GM23338 (cell line): ENCODE measurements at regions not wholly inside any gene's neighbourhood (a gene's known extent, or its start where the extent isn't known, plus 50 kb on each side); places are given as distances from the start of the nearest gene placed in this dataset.
A peak's percentile ranks its signal among the peaks of the same experiment; 100 is the strongest.

Experiments
- ATAC-seq: fragments of 200-7000 bp; cut with Tn5 transposase; 3 replicates; pipeline ENCODE4 v1.9.1; 2020
- DNase-seq: peaks from one replicate; pipeline ENCODE4 v3.0.0-alpha.2; 2015; ENCODE audit warnings: low spot score
- H2AFZ ChIP-seq: fragments of 200-600 bp; sonication (generic); 2 replicates; pipeline ENCODE4 v1.8.0; 2016; ENCODE audit warnings: antibody characterized with exemption, mild to moderate bottlenecking, moderate library complexity
- H3F3A ChIP-seq: fragments of 200-600 bp; sonication (generic); replicated peaks from 2 replicates; pipeline ENCODE4 v1.8.0; 2017; ENCODE audit warnings: antibody characterized with exemption, mixed run types, low read depth
- H3K27ac ChIP-seq: fragments of 200-600 bp; sonication (generic); 2 replicates; pipeline ENCODE4 v1.6.1; 2016; ENCODE audit warnings: low read depth
- H3K27me3 ChIP-seq: fragments of 200-600 bp; sonication (generic); 2 replicates; pipeline ENCODE4 v1.8.0; 2016; ENCODE audit warnings: mild to moderate bottlenecking, mixed run types, moderate library complexity; ENCODE audit not compliant: insufficient read depth
- H3K36me3 ChIP-seq: fragments of 200-600 bp; sonication (generic); 2 replicates; pipeline ENCODE4 v1.8.0; 2016; ENCODE audit warnings: mild to moderate bottlenecking; ENCODE audit not compliant: insufficient read depth
- H3K4me1 ChIP-seq: fragments of 200-600 bp; sonication (generic); 2 replicates; pipeline ENCODE4 v1.8.0; 2016; ENCODE audit warnings: mild to moderate bottlenecking, moderate library complexity; ENCODE audit not compliant: insufficient read depth
- H3K4me2 ChIP-seq: fragments of 200-600 bp; sonication (generic); 2 replicates; pipeline ENCODE4 v1.7.1; 2017; ENCODE audit warnings: mixed run types
- H3K4me3 ChIP-seq: fragments of 200-600 bp; sonication (generic); 2 replicates; pipeline ENCODE4 v1.6.1; 2016; ENCODE audit warnings: mixed run types
- H3K79me2 ChIP-seq: fragments of 200-600 bp; sonication (generic); replicated peaks from 2 replicates; pipeline ENCODE4 v1.8.0; 2017; ENCODE audit warnings: mild to moderate bottlenecking; ENCODE audit not compliant: insufficient read depth
- H3K9me2 ChIP-seq: fragments of 200-600 bp; sonication (generic); 2 replicates; pipeline ENCODE4 v1.8.0; 2017; ENCODE audit not compliant: insufficient read depth
- H4K20me1 ChIP-seq: fragments of 200-600 bp; sonication (generic); replicated peaks from 2 replicates; pipeline ENCODE4 v1.8.0; 2017; ENCODE audit warnings: mild to moderate bottlenecking; ENCODE audit not compliant: insufficient read depth
- H3K27ac Mint-ChIP-seq: 2 replicates; pipeline ENCODE4 v1.8.0; 2020; ENCODE audit warnings: inconsistent platforms, mild to moderate bottlenecking, moderate library complexity, mixed read lengths
- H3K27me3 Mint-ChIP-seq: 3 replicates; pipeline ENCODE4 v1.8.0; 2022; ENCODE audit warnings: low read depth, mild to moderate bottlenecking, moderate library complexity, mixed read lengths, inconsistent platforms; ENCODE audit not compliant: insufficient read depth, poor library complexity
- H3K36me3 Mint-ChIP-seq: 3 replicates; pipeline ENCODE4 v1.8.0; 2021; ENCODE audit warnings: low read depth, mild to moderate bottlenecking, inconsistent platforms, moderate library complexity, mixed read lengths
- H3K4me1 Mint-ChIP-seq: 3 replicates; pipeline ENCODE4 v1.8.0; 2020; ENCODE audit warnings: mild to moderate bottlenecking, inconsistent platforms, mixed read lengths
- H3K4me3 Mint-ChIP-seq: 3 replicates; pipeline ENCODE4 v1.8.0; 2021; ENCODE audit warnings: moderate library complexity, mild to moderate bottlenecking, inconsistent platforms, mixed read lengths
- H3K9me3 Mint-ChIP-seq: 3 replicates; pipeline ENCODE4 v1.8.0; 2020; ENCODE audit warnings: moderate library complexity, mild to moderate bottlenecking, inconsistent platforms, mixed read lengths
- CREB1 ChIP-seq: fragments of 250-450 bp; sonication (Bioruptor Pico); IDR thresholded peaks from 2 replicates; pipeline ENCODE4 v1.5.0; 2020; ENCODE audit warnings: low read depth, mild to moderate bottlenecking, moderate library complexity
- ETS1 ChIP-seq: IDR thresholded peaks from 2 replicates; pipeline ENCODE4 v1.6.1; 2016; ENCODE audit warnings: antibody characterized with exemption
- EZH2phosphoT487 ChIP-seq: fragments of 200-600 bp; sonication (generic); IDR thresholded peaks from one replicate; pipeline ENCODE4 v1.8.1; 2018; ENCODE audit warnings: antibody characterized with exemption; ENCODE audit not compliant: unreplicated experiment
- NANOG ChIP-seq: IDR thresholded peaks from 2 replicates; pipeline ENCODE4 v1.6.1; 2016; ENCODE audit warnings: antibody characterized with exemption, borderline replicate concordance
- POLR2AphosphoS5 ChIP-seq: IDR thresholded peaks from 2 replicates; pipeline ENCODE4 v1.6.1; 2016; ENCODE audit warnings: antibody characterized with exemption, low read depth
- STAT1 ChIP-seq: IDR thresholded peaks from one replicate; pipeline ENCODE4 v1.6.1; 2016; ENCODE audit warnings: antibody characterized with exemption; ENCODE audit not compliant: unreplicated experiment
- ZNF114 ChIP-seq: fragments of 250-450 bp; sonication (Bioruptor Pico); IDR thresholded peaks from 2 replicates; pipeline ENCODE4 v1.5.0; 2020; ENCODE audit warnings: mild to moderate bottlenecking, moderate library complexity
- ZNF462 ChIP-seq: fragments of 250-450 bp; sonication (Bioruptor Pico); IDR thresholded peaks from 2 replicates; pipeline ENCODE4 v1.5.0; 2020; ENCODE audit warnings: mild to moderate bottlenecking, moderate library complexity

GRCh38 chr14:48382961-48383360 is 707.6 kb upstream of the MDGA2 start:
- no peak overlapping the region for H3K4me2 ChIP-seq
- Mint-ChIP-seq H3K27me3 (no peaks in the 10 kb centered on the region), H3K27ac (no peak overlapping the region), H3K4me3 (no peak overlapping the region), H3K36me3 (no peaks in the 10 kb centered on the region), H3K9me3 (no peaks in the 10 kb centered on the region), H3K4me1 (no peaks in the 10 kb centered on the region)
- H3K27ac ChIP-seq, result no peak overlapping the region
- H2AFZ ChIP-seq, result peak overlapping the region; percentile 77; the same call in 1 of the 2 replicates
- peak; percentile 47; the same call in 2 of the 3 replicates for ATAC-seq
- no peak overlapping the region for H3K4me3 ChIP-seq
- no peaks in the 10 kb centered on the region for H4K20me1 ChIP-seq
- peak; percentile 21 for DNase-seq
- no peaks in the 10 kb centered on the region for H3K9me2 ChIP-seq
- H3K79me2 ChIP-seq, result no peaks in the 10 kb centered on the region
- no peaks in the 10 kb centered on the region for H3K36me3 ChIP-seq
- TF ChIP-seq ZNF114 (no peak), EZH2phosphoT487 (no peak), CREB1 (CRISPR knock-in tag) (no peak), NANOG (no peak), ZNF462 (CRISPR knock-in tag) (no peak), ETS1 (no peak)
- no peaks in the 10 kb centered on the region for H3K27me3 ChIP-seq
- no peaks in the 10 kb centered on the region for H3K4me1 ChIP-seq
- H3F3A ChIP-seq, result no peaks in the 10 kb centered on the region

GRCh38 chr14:48378541-48378940 is 703.1 kb upstream of the MDGA2 start:
- H3K27me3 Mint-ChIP-seq, result no peaks in the 10 kb centered on the region

More at GRCh38 chr14:48378541-48378940, 703.1 kb upstream of the MDGA2 start:
- Histone ChIP-seq H3K27ac (no peak overlapping the region), H2AFZ (no peak overlapping the region), H3K36me3 (no peaks in the 10 kb centered on the region), H3K4me3 (no peak overlapping the region), H3K79me2 (no peaks in the 10 kb centered on the region), H3K27me3 (no peaks in the 10 kb centered on the region), H4K20me1 (no peaks in the 10 kb centered on the region), H3F3A (no peaks in the 10 kb centered on the region), H3K4me2 (no peak overlapping the region), H3K4me1 (peaks cover 16% of the 10 kb centered on the region), H3K9me2 (no peaks in the 10 kb centered on the region)
- DNase-seq (no peak), ATAC-seq (no peak)
- Mint-ChIP-seq H3K4me1 (peaks cover 12% of the 10 kb centered on the region), H3K27ac (no peak overlapping the region), H3K9me3 (no peaks in the 10 kb centered on the region), H3K4me3 (no peak overlapping the region), H3K36me3 (no peaks in the 10 kb centered on the region)
- TF ChIP-seq POLR2AphosphoS5 (no peak), ZNF114 (no peak), ETS1 (no peak), STAT1 (no peak)
